Upper lobe of right lung (tissue), 1 donor: ENCODE measurements at regions not wholly inside any gene's neighbourhood (a gene's known extent, or its start where the extent isn't known, plus 50 kb on each side); places are given as distances from the start of the nearest gene placed in this dataset.

ENCODE experiments used
- ATAC-seq: fragments of 200-7000 bp; cut with Tn5 transposase; one replicate; pipeline ENCODE4 v1.9.1; 2020; ENCODE audit warnings: mild to moderate bottlenecking, moderate library complexity
- DNase-seq: peaks from one replicate; pipeline ENCODE4 v3.0.0-alpha.2; 2020
- H3K27ac ChIP-seq: fragments of 200-600 bp; one replicate; pipeline ENCODE4 v1.8.0; 2022
- H3K27me3 ChIP-seq: fragments of 200-600 bp; one replicate; pipeline ENCODE4 v1.8.0; 2022; ENCODE audit warnings: mild to moderate bottlenecking
- H3K36me3 ChIP-seq: fragments of 200-600 bp; one replicate; pipeline ENCODE4 v1.8.0; 2022
- H3K4me1 ChIP-seq: fragments of 200-600 bp; one replicate; pipeline ENCODE4 v1.8.0; 2022
- H3K4me3 ChIP-seq: fragments of 200-600 bp; one replicate; pipeline ENCODE4 v1.8.0; 2022; ENCODE audit warnings: mild to moderate bottlenecking
- H3K9me3 ChIP-seq: fragments of 200-600 bp; one replicate; pipeline ENCODE4 v1.8.0; 2022
- intact Hi-C: fragments of 100-400 bp; cut with DNase I; formaldehyde crosslinking; loops from one replicate; pipeline ENCODE4 v1.11.0; 2022
- TF ChIP-seq, protein P1 (sequence below): fragments of 200-600 bp; IDR thresholded peaks from one replicate; pipeline ENCODE4 v1.8.0; 2022; ENCODE audit warnings: antibody characterized with exemption
- donor health status: DM: no; HTN: yes; CAD: no; lungs with severe emphysema.

DNA sequence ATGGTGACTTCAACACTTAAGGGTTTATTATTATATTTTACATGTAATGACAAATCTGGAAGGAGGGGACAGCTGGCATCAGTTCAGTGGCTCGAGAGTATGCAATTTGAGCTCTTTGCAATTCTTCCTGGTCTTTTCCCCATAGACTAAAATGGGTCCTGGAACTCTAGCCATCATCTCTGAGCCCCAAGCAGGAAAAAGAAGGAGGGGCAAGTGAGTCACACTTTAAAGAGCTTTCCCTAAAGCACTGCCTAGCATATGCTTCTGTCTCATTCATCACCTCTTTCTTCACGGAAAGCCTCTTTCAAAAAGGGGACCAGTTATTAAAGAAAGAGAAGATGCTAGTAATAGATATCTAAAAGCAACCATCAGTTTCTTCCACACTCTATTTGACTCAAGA lies 466.3 kb downstream of the ZIC1 start:
- intact Hi-C loops, result no loop called here
- Histone ChIP-seq H3K27me3 (no peaks in the 10 kb centered on the region), H3K9me3 (no peaks in the 10 kb centered on the region), H3K4me3 (no peak overlapping the region), H3K36me3 (no peaks in the 10 kb centered on the region), H3K4me1 (no peaks in the 10 kb centered on the region), H3K27ac (no peak overlapping the region)
- no peak for ATAC-seq
- TF ChIP-seq, protein P1, sequence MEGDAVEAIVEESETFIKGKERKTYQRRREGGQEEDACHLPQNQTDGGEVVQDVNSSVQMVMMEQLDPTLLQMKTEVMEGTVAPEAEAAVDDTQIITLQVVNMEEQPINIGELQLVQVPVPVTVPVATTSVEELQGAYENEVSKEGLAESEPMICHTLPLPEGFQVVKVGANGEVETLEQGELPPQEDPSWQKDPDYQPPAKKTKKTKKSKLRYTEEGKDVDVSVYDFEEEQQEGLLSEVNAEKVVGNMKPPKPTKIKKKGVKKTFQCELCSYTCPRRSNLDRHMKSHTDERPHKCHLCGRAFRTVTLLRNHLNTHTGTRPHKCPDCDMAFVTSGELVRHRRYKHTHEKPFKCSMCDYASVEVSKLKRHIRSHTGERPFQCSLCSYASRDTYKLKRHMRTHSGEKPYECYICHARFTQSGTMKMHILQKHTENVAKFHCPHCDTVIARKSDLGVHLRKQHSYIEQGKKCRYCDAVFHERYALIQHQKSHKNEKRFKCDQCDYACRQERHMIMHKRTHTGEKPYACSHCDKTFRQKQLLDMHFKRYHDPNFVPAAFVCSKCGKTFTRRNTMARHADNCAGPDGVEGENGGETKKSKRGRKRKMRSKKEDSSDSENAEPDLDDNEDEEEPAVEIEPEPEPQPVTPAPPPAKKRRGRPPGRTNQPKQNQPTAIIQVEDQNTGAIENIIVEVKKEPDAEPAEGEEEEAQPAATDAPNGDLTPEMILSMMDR, result no peak
- DNase-seq, result no peak

DNA sequence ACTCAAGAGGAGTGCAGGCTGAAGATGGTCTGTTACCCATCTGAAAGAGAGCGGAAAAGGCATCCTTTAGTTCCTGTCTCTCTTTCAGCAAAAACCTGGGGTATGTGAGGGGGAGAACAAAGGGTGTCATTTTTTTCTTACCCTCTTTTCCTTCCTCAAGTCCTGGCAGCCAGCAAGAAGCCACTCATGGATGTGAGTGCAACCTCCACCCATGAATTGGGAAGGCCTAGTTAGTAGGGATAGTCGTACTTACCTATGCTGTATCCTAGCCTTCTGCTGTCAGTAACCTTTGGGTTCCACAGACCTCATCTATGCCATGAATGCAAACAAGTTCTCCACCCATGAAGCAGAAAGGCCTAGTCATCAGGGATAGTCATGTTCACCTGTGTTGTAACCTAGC lies 472.8 kb downstream of the ZIC1 start:
- no peak overlapping the region for H3K27ac ChIP-seq
- intact Hi-C loops, result no loop called here
- no peak overlapping the region for H3K4me3 ChIP-seq
- H3K27me3 ChIP-seq, result no peaks in the 10 kb centered on the region
- peaks cover 16% of the 10 kb centered on the region for H3K9me3 ChIP-seq
- DNase-seq (no peak), ATAC-seq (no peak)
- no peaks in the 10 kb centered on the region for H3K4me1 ChIP-seq
- TF ChIP-seq, protein P1, result no peak
- no peaks in the 10 kb centered on the region for H3K36me3 ChIP-seq

DNA sequence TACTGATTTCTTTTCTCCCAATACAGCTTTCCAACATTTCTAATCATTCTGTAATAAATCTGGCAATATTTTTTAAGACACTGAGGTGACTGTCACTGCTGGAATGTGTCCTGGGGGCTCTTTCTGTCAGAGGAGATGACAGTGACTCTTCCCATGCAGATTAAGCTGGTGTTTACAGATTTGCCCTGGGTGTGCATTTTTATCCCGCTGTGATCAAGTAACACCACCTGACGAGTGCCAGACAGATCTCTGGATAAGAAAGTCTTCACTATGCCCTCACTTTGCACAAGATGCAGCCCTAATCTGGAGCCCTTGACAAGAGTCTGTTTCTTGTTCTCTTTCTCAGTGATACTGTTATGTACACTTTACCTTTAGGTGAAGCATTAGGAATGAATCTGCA lies 477.7 kb downstream of the ZIC1 start:
- ATAC-seq (no peak), DNase-seq (no peak)
- Histone ChIP-seq H3K9me3 (peaks cover 9% of the 10 kb centered on the region), H3K36me3 (no peaks in the 10 kb centered on the region), H3K4me1 (no peaks in the 10 kb centered on the region), H3K27me3 (no peaks in the 10 kb centered on the region), H3K27ac (no peak overlapping the region), H3K4me3 (no peak overlapping the region)
- TF ChIP-seq, protein P1, result no peak
- intact Hi-C loops, result no loop called here

DNA sequence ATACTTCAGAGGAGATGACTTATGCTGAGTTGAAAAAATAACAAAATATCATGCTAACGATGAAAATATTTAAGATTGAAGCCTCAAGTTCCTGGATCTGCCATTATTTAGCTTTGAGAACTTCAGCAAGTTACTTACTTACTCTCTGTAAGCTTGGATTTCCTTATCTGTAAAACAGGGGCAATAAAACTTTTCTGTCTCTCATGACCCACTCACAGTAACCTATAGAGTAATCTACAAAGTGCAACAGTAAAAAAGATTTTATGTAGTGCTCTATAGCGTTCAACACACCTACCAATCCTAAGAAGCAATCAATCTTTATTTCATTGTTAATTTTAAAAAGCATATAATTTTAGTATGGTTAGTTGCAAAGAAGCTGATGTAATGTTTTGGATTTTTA lies 478.6 kb downstream of the ZIC1 start:
- H3K4me1 ChIP-seq, result no peaks in the 10 kb centered on the region
- no peak overlapping the region for H3K4me3 ChIP-seq
- TF ChIP-seq, protein P1, result no peak
- intact Hi-C loops, result no loop called here
- DNase-seq (no peak), ATAC-seq (no peak)
- H3K27me3 ChIP-seq, result no peaks in the 10 kb centered on the region
- H3K27ac ChIP-seq, result no peak overlapping the region
- no peaks in the 10 kb centered on the region for H3K36me3 ChIP-seq
- H3K9me3 ChIP-seq, result peaks cover 5% of the 10 kb centered on the region

DNA sequence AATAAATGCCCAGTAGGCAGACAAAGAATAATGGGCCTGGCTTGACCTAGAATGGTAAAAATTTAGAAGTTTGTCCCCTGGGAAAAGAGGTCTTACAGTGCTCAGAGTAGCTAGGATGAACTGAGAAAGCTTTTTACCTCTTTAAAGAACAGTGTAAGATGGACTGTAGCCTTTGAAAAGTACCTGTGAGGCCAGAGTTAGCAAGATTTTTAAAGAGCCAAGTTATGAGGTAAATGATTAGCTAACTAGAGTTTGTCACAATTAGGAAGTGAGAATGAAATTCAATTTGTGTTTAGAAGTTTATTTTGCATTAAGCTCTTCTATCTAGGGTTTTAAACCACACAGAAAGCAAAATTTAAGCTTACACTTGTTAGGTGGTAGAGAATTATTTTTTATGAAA lies 480.9 kb downstream of the ZIC1 start:
- intact Hi-C loops, result no loop called here
- DNase-seq (no peak), ATAC-seq (no peak)
- Histone ChIP-seq H3K9me3 (no peaks in the 10 kb centered on the region), H3K36me3 (no peaks in the 10 kb centered on the region), H3K27ac (no peak overlapping the region), H3K4me3 (no peak overlapping the region), H3K27me3 (no peaks in the 10 kb centered on the region), H3K4me1 (no peaks in the 10 kb centered on the region)
- TF ChIP-seq, protein P1, result no peak

DNA sequence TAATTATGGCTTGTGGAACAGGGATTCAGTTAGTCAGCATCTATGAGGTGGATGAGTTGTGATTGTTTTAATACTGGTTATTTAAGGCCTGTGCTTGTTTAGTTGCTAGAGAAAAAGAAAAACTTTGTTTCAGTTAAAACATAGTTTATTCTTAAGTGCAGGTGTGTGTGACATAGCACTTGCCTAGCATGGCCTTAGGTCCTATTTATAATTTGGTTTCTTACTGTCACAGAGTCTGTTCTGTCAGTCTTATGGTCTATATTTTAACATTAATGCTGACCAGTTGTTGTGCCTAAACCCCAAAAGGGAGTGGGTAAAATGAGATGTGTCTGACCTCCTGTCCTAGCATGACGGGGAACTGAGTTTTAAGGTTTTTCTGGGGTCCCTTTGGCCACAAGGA lies 486.3 kb downstream of the ZIC1 start:
- no peak for ATAC-seq

More for the DNA sequence above, 486.3 kb downstream of the ZIC1 start:
- Histone ChIP-seq H3K4me3 (no peak overlapping the region), H3K4me1 (no peaks in the 10 kb centered on the region), H3K27ac (no peak overlapping the region), H3K27me3 (no peaks in the 10 kb centered on the region), H3K36me3 (no peaks in the 10 kb centered on the region), H3K9me3 (no peaks in the 10 kb centered on the region)
- DNase-seq, result no peak
- TF ChIP-seq, protein P1, result no peak
- intact Hi-C loops, result no loop called here
